Activated T-cell treated with anti-CD3 and anti-CD28 coated beads, Interleukin-2, amount 50 U/mL, for 24 hours (primary cell): ENCODE measurements at regions not wholly inside any gene's neighbourhood (a gene's known extent, or its start where the extent isn't known, plus 50 kb on each side); places are given as distances from the start of the nearest gene placed in this dataset.

ENCODE experiments used
- DNase-seq: peaks from one replicate; pipeline ENCODE4 v3.0.0-alpha.2; 2020
- H3K27ac Mint-ChIP-seq: 2 replicates; pipeline ENCODE4 v1.8.0; 2020; ENCODE audit warnings: mild to moderate bottlenecking, mixed read lengths
- H3K27me3 Mint-ChIP-seq: 2 replicates; pipeline ENCODE4 v1.8.0; 2020; ENCODE audit warnings: mixed read lengths
- H3K36me3 Mint-ChIP-seq: 2 replicates; pipeline ENCODE4 v1.8.0; 2020; ENCODE audit warnings: low read depth, mixed read lengths
- H3K4me1 Mint-ChIP-seq: 2 replicates; pipeline ENCODE4 v1.8.0; 2020; ENCODE audit warnings: low read depth, mixed read lengths
- H3K4me3 Mint-ChIP-seq: 2 replicates; pipeline ENCODE4 v1.8.0; 2020; ENCODE audit warnings: mild to moderate bottlenecking, moderate library complexity, mixed read lengths
- H3K9me3 Mint-ChIP-seq: 2 replicates; pipeline ENCODE4 v1.8.0; 2020; ENCODE audit warnings: mixed read lengths

DNA sequence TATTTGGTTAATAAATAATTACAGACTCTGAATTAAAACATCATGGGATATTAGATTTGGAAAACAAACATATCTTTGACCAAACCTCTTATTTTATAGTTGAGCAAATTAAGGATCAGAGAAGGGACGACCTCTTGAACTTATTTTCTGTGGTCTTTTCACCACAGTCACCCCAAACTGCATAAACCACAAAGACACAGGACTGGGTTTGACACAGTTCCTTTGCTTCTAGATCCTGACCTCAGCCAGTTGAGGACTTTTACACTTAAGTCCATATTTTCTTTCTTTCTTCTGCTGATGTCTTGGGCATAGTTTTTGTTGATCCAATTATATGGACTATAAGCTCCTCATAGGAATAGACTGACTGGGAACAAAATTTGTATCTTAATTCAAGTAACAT is 234.0 kb upstream of the SLC14A2 start:
- Mint-ChIP-seq H3K4me3 (no peak overlapping the region), H3K9me3 (no peaks in the 10 kb centered on the region), H3K4me1 (peaks cover 3% of the 10 kb centered on the region), H3K27me3 (peaks cover 44% of the 10 kb centered on the region), H3K27ac (no peak overlapping the region), H3K36me3 (no peaks in the 10 kb centered on the region)
- no peak for DNase-seq

DNA sequence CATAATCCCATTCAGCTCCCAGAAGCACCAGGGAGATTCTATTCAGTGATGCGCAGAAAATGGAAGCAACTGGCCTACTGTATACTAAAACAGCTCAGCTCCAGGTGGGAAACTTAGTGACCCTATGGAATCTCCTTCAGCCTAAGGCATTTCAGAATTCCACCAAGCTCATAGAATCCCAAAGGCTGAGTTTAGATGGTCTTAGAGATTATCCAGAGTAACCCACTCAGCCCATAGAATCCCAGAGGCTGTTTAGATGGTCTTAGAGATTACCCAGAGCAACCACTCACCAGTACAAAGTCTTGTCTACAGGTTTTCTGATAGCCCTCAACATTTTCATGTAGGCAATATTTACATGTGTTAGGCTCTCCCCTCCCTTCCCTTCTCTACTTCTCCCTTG is 232.0 kb upstream of the SLC14A2 start:
- H3K27ac Mint-ChIP-seq = no peak overlapping the region
- H3K4me1 Mint-ChIP-seq = peaks cover 3% of the 10 kb centered on the region
- DNase-seq = no peak
- no peaks in the 10 kb centered on the region for H3K36me3 Mint-ChIP-seq
- no peaks in the 10 kb centered on the region for H3K9me3 Mint-ChIP-seq
- H3K27me3 Mint-ChIP-seq = peaks cover 35% of the 10 kb centered on the region
- no peak overlapping the region for H3K4me3 Mint-ChIP-seq

GRCh38 chr18:45384137-45384961 is 230.9 kb upstream of the SLC14A2 start:
- peak; percentile 53 for DNase-seq
- H3K9me3 Mint-ChIP-seq = no peaks in the 10 kb centered on the region
- H3K4me3 Mint-ChIP-seq = no peak overlapping the region
- peaks cover 3% of the 10 kb centered on the region for H3K4me1 Mint-ChIP-seq
- no peaks in the 10 kb centered on the region for H3K36me3 Mint-ChIP-seq
- H3K27ac Mint-ChIP-seq = no peak overlapping the region
- peaks cover 30% of the 10 kb centered on the region for H3K27me3 Mint-ChIP-seq

DNA sequence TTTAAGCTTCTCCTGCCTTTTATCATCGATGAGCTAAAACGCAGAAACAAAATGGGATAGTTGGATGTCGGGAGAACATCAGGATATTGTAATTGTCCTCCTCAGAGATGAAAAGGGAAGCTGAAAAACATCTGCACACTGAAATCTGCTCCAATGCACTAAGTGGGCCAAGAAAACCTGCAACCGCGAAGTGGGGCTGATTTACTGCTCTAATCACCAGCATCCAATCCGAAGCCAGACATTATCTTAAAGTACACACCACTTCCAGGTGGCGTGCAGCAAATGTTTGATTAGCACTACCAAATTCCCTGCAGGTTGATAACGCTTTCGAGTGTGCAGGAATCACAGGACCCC is 230.3 kb upstream of the SLC14A2 start:
- Mint-ChIP-seq H3K36me3 (no peaks in the 10 kb centered on the region), H3K9me3 (no peaks in the 10 kb centered on the region), H3K27me3 (peaks cover 32% of the 10 kb centered on the region), H3K4me3 (no peak overlapping the region), H3K27ac (no peak overlapping the region), H3K4me1 (no peaks in the 10 kb centered on the region)
- DNase-seq = no peak

- Mint-ChIP-seq H3K9me3 (no peaks in the 10 kb centered on the region), H3K36me3 (no peaks in the 10 kb centered on the region), H3K27me3 (peaks cover 32% of the 10 kb centered on the region), H3K4me1 (no peaks in the 10 kb centered on the region), H3K4me3 (no peak overlapping the region), H3K27ac (no peak overlapping the region)
- no peak for DNase-seq
Measured at GRCh38 chr18:45386041-45386655, 229.1 kb upstream of the SLC14A2 start.

- H3K4me3 Mint-ChIP-seq = no peak overlapping the region
- no peaks in the 10 kb centered on the region for H3K4me1 Mint-ChIP-seq
- H3K27me3 Mint-ChIP-seq = peaks cover 32% of the 10 kb centered on the region
- no peaks in the 10 kb centered on the region for H3K36me3 Mint-ChIP-seq
- H3K9me3 Mint-ChIP-seq = no peaks in the 10 kb centered on the region
- DNase-seq = no peak
- H3K27ac Mint-ChIP-seq = no peak overlapping the region
Measured at GRCh38 chr18:45387229-45387628, 228.0 kb upstream of the SLC14A2 start.

DNA sequence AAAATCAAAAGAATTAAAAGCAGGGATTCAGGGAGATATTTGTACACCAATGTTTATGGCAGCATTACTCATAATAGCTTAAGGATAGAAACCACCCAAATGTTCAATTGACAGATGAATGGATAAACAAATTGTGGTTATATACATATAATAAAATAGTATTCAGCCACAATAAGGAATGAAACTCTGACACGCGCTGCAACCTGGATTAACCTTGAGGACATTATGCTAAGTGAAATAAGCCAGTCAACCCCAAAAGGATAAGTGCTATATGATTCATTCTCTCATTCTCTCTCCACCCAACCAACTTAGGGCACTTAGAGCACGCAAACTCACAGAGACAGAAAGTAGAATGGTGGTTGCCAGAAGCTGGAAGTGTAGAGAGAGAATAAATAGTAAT is 216.8 kb upstream of the SLC14A2 start:
- peaks cover 4% of the 10 kb centered on the region for H3K4me1 Mint-ChIP-seq
- H3K9me3 Mint-ChIP-seq = no peaks in the 10 kb centered on the region
- no peaks in the 10 kb centered on the region for H3K36me3 Mint-ChIP-seq

DNA sequence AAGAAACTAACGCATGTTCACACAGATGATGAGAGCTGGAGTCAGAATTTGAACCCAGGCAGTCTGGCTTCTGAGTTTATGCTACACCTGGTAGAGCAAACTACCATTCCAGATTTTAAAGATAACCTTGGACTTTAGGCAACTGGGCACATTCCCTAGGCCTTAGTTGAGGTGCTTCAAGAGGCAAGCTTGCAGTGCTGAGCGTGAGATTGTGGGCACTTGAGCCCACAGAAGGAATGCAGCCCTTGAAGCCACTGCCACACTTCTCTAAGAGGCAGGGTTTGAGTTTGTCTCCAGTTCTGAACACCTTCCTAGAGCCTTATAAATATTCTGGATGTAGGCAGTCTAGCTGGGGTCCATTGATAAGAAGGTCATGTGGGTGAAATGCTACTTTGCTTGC is 216.1 kb upstream of the SLC14A2 start:
- peaks cover 4% of the 10 kb centered on the region for H3K4me1 Mint-ChIP-seq
- H3K4me3 Mint-ChIP-seq = no peak overlapping the region
- no peak for DNase-seq
- H3K27ac Mint-ChIP-seq = no peak overlapping the region
- H3K36me3 Mint-ChIP-seq = no peaks in the 10 kb centered on the region
- no peaks in the 10 kb centered on the region for H3K9me3 Mint-ChIP-seq
- H3K27me3 Mint-ChIP-seq = peaks cover 5% of the 10 kb centered on the region

More for the DNA sequence above, 216.8 kb upstream of the SLC14A2 start:
- no peak for DNase-seq
- peaks cover 5% of the 10 kb centered on the region for H3K27me3 Mint-ChIP-seq
- no peak overlapping the region for H3K4me3 Mint-ChIP-seq
- H3K27ac Mint-ChIP-seq = no peak overlapping the region

- Mint-ChIP-seq H3K4me3 (no peak overlapping the region), H3K4me1 (peaks cover 4% of the 10 kb centered on the region), H3K27me3 (peaks cover 5% of the 10 kb centered on the region), H3K9me3 (no peaks in the 10 kb centered on the region), H3K27ac (no peak overlapping the region), H3K36me3 (no peaks in the 10 kb centered on the region)
- DNase-seq = no peak
Measured at GRCh38 chr18:45399643-45400042, 215.6 kb upstream of the SLC14A2 start.

DNA sequence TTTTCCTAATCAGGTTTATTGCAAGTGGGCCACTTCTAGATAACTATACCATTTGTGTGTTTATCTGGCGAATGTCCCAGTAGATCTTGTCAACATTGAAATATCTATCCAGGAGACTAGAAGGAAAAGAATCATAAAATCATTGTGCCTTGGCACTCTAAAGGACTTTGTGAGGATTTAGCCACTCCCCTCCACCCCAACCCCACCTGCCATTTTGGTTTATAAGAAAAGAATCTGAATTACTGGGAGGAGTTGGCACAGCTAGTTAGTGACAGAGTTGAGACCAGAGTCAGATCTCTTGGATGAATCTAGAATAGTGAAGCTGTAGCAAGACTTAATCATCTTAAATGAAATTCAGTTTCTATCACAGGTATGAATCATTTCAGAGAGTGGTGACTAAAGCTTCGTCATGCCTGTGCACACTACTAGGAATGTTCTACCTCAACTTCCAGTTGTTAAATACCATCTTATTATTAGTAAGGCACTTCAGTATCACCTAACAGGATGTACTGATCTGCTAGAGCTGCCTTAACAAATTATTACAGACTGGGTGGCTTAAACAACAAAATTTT is 212.7 kb upstream of the SLC14A2 start:
- Mint-ChIP-seq H3K27ac (no peak overlapping the region), H3K27me3 (no peaks in the 10 kb centered on the region), H3K4me3 (no peak overlapping the region), H3K9me3 (no peaks in the 10 kb centered on the region), H3K4me1 (peaks cover 4% of the 10 kb centered on the region), H3K36me3 (no peaks in the 10 kb centered on the region)
- DNase-seq = no peak

DNA sequence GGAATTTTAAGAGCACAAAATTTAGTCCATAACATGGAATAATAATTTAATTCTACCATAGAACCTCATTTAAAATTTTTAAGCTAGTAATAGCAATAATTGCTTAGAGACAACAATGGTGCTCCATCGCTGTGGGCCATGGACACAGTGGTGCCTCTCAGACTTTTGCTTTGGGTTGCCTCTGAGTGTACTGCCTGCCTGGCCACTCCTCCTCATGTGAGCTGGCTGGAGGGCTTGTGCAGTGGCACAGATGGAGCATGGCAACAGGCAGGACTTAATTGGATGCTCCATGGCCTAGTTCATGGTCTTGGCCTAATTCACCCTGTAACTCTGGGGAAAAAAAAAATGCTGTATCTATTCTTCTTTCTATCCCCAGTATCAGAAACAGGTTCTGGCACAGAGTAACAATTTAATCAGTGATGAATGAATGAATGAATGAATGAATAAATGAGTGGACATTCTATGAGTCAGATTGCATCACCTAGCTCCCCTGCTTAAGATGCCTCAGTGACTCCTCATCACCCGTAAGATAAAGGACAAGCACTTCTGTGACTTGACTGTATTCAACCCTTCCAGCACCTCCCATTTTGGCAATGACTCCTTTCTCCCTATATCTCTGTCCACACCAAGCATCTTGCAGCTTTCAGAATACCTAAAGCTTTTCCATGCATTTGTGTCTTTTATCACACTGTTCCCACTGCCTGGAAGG is 211.8 kb upstream of the SLC14A2 start:
- Mint-ChIP-seq H3K36me3 (no peaks in the 10 kb centered on the region), H3K27ac (no peak overlapping the region), H3K9me3 (no peaks in the 10 kb centered on the region), H3K27me3 (no peaks in the 10 kb centered on the region), H3K4me1 (peaks cover 4% of the 10 kb centered on the region), H3K4me3 (no peak overlapping the region)
- no peak for DNase-seq

GRCh38 chr18:45408218-45408617 is 207.1 kb upstream of the SLC14A2 start:
- Mint-ChIP-seq H3K27me3 (no peaks in the 10 kb centered on the region), H3K9me3 (no peaks in the 10 kb centered on the region), H3K36me3 (no peaks in the 10 kb centered on the region), H3K4me1 (no peaks in the 10 kb centered on the region), H3K4me3 (no peak overlapping the region), H3K27ac (no peak overlapping the region)
- DNase-seq = no peak

DNA sequence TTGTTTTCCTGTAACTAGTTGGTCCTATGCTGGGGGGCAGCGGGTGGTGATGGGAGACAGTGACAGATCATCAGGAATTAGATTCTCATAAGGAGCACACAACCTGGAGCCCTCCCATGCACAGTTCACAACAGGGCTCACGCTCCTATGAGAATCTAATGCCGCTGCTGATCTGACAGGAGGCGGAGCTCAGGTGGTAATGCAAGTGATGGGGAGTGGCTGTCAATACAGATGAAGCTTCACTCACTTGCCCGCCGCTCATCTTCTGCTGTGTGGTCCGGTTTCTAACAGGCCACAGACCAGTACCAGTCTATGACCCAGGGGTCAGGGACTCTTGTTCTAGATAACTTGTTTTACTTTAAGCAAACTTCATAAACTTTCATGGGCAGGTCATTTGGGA is 205.3 kb upstream of the SLC14A2 start:
- no peaks in the 10 kb centered on the region for H3K36me3 Mint-ChIP-seq
- H3K4me3 Mint-ChIP-seq = no peak overlapping the region
- no peak overlapping the region for H3K27ac Mint-ChIP-seq
- no peaks in the 10 kb centered on the region for H3K9me3 Mint-ChIP-seq
- no peaks in the 10 kb centered on the region for H3K27me3 Mint-ChIP-seq
- H3K4me1 Mint-ChIP-seq = no peaks in the 10 kb centered on the region
- DNase-seq = no peak

DNA sequence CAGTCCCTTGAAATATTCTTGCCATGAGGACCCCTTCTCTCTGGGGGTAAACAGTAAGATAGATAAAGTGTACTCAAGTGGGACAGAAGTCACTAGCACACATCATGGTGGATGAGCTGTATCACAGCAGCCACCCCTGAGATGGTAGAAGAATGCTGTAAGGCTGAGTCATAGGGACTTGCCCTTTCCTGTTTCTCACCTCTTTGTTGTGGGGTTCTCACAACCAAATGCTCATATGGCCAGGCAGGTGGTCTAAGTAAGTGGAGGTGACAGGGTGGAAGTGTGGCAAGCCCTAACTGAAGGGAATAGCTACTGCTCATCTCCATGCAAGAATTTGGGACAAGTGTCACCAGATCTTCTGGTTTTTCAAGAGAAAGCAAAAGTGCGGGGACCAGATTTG is 202.7 kb upstream of the SLC14A2 start:
- Mint-ChIP-seq H3K9me3 (no peaks in the 10 kb centered on the region), H3K4me1 (no peaks in the 10 kb centered on the region), H3K27ac (no peak overlapping the region), H3K4me3 (no peak overlapping the region), H3K27me3 (peaks cover 3% of the 10 kb centered on the region), H3K36me3 (no peaks in the 10 kb centered on the region)
- no peak for DNase-seq
